ENCODE measurements at regions not wholly inside any gene's neighbourhood (a gene's known extent, or its start where the extent isn't known, plus 50 kb on each side); places are given as distances from the start of the nearest gene placed in this dataset.

GRCh38 chr9:118029425-118029824 is 325.2 kb downstream of the TLR4 start:
- no peak overlapping the region for H3K27ac ChIP-seq
- DNase-seq = no peak
- H3K27me3 ChIP-seq = no peaks in the 10 kb centered on the region
- H3K4me3 ChIP-seq = no peak overlapping the region
- peaks cover 0 to 4% (median 0%) of the 10 kb centered on the region in 3 donors for H3K4me1 ChIP-seq
- no peaks in the 10 kb centered on the region for H3K9me3 ChIP-seq
- no peak for TF ChIP-seq CTCF (IDR thresholded peaks at IDR 0.05)
- H3K36me3 ChIP-seq = no peaks in the 10 kb centered on the region
- FAIRE-seq = no peak
- intact Hi-C loops (cut with DNase I) = no loop called here
- ATAC-seq = no peak

GRCh38 chr9:118034701-118035100 is 330.5 kb downstream of the TLR4 start:
- Histone ChIP-seq H3K4me1 (no peaks in the 10 kb centered on the region), H3K4me3 (no peak overlapping the region), H3K36me3 (no peaks in the 10 kb centered on the region), H3K27ac (no peak overlapping the region), H3K9me3 (no peaks in the 10 kb centered on the region), H3K27me3 (no peaks in the 10 kb centered on the region)
- 26 to 56% methylated on average over 1 of the region's 1 CpG for WGBS, 2 donors
- no peak for ATAC-seq
- no peak for FAIRE-seq
- DNase-seq = no peak
- intact Hi-C loops (cut with DNase I) = no loop called here
- no peak for TF ChIP-seq CTCF (IDR thresholded peaks at IDR 0.05)

- no peak for TF ChIP-seq CTCF (IDR thresholded peaks at IDR 0.05)
- intact Hi-C loops (cut with DNase I) = no loop called here
- Histone ChIP-seq H3K36me3 (no peaks in the 10 kb centered on the region), H3K27me3 (no peaks in the 10 kb centered on the region), H3K27ac (no peak overlapping the region), H3K9me3 (no peaks in the 10 kb centered on the region), H3K4me3 (no peak overlapping the region), H3K4me1 (no peaks in the 10 kb centered on the region)
- no peak for ATAC-seq
- no peak for DNase-seq
- FAIRE-seq = no peak
- 33 to 36% methylated on average over 2 of the region's 2 CpGs for WGBS, 2 donors
Measured at GRCh38 chr9:118038713-118039112, 334.5 kb downstream of the TLR4 start.

GRCh38 chr9:118058227-118058626 is 354.0 kb downstream of the TLR4 start:
- no peaks in the 10 kb centered on the region for H3K36me3 ChIP-seq
- DNase-seq = no peak
- TF ChIP-seq CTCF (IDR thresholded peaks at IDR 0.05) = no peak
- no peaks in the 10 kb centered on the region for H3K9me3 ChIP-seq
- intact Hi-C loops (cut with DNase I) = no loop called here
- peaks cover 0 to 2% (median 0%) of the 10 kb centered on the region in 4 donors for H3K27me3 ChIP-seq
- FAIRE-seq = no peak
- H3K4me1 ChIP-seq = no peaks in the 10 kb centered on the region
- H3K27ac ChIP-seq = no peak overlapping the region
- WGBS, 2 donors = 8 to 25% methylated on average over 2 of the region's 2 CpGs
- ATAC-seq = no peak
- no peak overlapping the region for H3K4me3 ChIP-seq

- DNase-seq (peak in 4 of 6 donors; percentile 2 to 15 (median 10)), ATAC-seq (no peak), FAIRE-seq (no peak)
- intact Hi-C loops (cut with DNase I) = no loop called here
- no peaks in the 10 kb centered on the region for H3K9me3 ChIP-seq
- peaks cover 0 to 2% (median under 1%) of the 10 kb centered on the region in 4 donors for H3K27me3 ChIP-seq
- 15 to 19% methylated on average over 11 of the region's 11 CpGs for WGBS, 2 donors
- TF ChIP-seq CTCF (IDR thresholded peaks at IDR 0.05) = no peak
- no peaks in the 10 kb centered on the region for H3K36me3 ChIP-seq
- H3K27ac ChIP-seq = no peak overlapping the region
- no peaks in the 10 kb centered on the region for H3K4me1 ChIP-seq
- H3K4me3 ChIP-seq = no peak overlapping the region
Measured at GRCh38 chr9:118059484-118060278, 355.5 kb downstream of the TLR4 start.
